Colonic mucosa (tissue), 4 donors: ENCODE measurements at regions not wholly inside any gene's neighbourhood (a gene's known extent, or its start where the extent isn't known, plus 50 kb on each side); places are given as distances from the start of the nearest gene placed in this dataset.

Source experiments
- DNase-seq: peaks from one replicate; pipeline ENCODE4 v3.0.0-alpha.2; 2020
- H3K27ac ChIP-seq: fragments of 200-600 bp; one replicate; pipeline ENCODE4 v1.8.0; 2021
- H3K27me3 ChIP-seq: fragments of 200-600 bp; one replicate; pipeline ENCODE4 v1.8.0; 2021
- H3K36me3 ChIP-seq: fragments of 200-600 bp; one replicate; pipeline ENCODE4 v1.8.0; 2021
- H3K4me1 ChIP-seq: fragments of 200-600 bp; one replicate; pipeline ENCODE4 v1.8.0; 2021; ENCODE audit warnings: mild to moderate bottlenecking
- H3K4me3 ChIP-seq: fragments of 200-600 bp; one replicate; pipeline ENCODE4 v1.8.0; 2021
- H3K9ac ChIP-seq, 2 donors: one replicate each; pipeline ENCODE4 v1.7.0; 2013; ENCODE audit warnings: control low read depth in 2 of 2, low read depth in 2 of 2, low read length in 2 of 2
- H3K9me3 ChIP-seq: fragments of 200-600 bp; one replicate; pipeline ENCODE4 v1.8.0; 2021
- intact Hi-C: fragments of 100-400 bp; cut with DNase I; formaldehyde crosslinking; loops from one replicate; pipeline ENCODE4 v1.14.1; 2022
- TF ChIP-seq, protein P1 (sequence below): fragments of 200-600 bp; IDR thresholded peaks from one replicate; pipeline ENCODE4 v1.8.0; 2022; ENCODE audit warnings: antibody characterized with exemption, mild to moderate bottlenecking
- donor health status: healthy.
- donor health status: DM: no; HTN: no; CAD: no.
- donor health status: DM: no; HTN: no; CAD: no.

DNA sequence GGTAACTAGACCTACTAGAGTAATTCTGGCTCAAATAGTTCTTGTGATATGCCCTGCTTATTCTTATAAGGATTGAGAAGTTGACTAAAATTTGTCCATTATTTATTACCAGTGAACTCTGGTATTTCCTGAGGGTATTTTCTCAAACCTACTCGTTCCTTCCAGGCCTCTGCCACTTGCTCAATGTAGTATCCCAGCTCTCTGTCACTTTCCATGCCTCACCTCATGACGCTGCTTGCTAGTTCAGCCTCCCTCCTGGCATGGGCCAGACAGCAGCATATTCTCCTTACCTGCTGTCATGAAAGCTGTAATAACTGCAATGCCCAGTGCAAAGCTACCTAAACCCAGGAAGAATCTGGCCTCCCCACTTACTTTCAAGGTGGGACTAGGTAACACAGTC is 602.9 kb upstream of the ADAMTS5 start:
- H3K27me3 ChIP-seq, result no peaks in the 10 kb centered on the region
- intact Hi-C loops, result loop anchor here (5.0 kb wide), 2 partner anchors 127 to 718 kb away; no protein-coding TSS in a partner anchor
- no peaks in the 10 kb centered on the region for H3K36me3 ChIP-seq
- no peaks in the 10 kb centered on the region for H3K4me1 ChIP-seq
- DNase-seq, result no peak
- H3K9ac ChIP-seq, result no peak overlapping the region
- TF ChIP-seq, protein P1, sequence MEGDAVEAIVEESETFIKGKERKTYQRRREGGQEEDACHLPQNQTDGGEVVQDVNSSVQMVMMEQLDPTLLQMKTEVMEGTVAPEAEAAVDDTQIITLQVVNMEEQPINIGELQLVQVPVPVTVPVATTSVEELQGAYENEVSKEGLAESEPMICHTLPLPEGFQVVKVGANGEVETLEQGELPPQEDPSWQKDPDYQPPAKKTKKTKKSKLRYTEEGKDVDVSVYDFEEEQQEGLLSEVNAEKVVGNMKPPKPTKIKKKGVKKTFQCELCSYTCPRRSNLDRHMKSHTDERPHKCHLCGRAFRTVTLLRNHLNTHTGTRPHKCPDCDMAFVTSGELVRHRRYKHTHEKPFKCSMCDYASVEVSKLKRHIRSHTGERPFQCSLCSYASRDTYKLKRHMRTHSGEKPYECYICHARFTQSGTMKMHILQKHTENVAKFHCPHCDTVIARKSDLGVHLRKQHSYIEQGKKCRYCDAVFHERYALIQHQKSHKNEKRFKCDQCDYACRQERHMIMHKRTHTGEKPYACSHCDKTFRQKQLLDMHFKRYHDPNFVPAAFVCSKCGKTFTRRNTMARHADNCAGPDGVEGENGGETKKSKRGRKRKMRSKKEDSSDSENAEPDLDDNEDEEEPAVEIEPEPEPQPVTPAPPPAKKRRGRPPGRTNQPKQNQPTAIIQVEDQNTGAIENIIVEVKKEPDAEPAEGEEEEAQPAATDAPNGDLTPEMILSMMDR, result no peak
- H3K9me3 ChIP-seq, result no peaks in the 10 kb centered on the region
- no peak overlapping the region for H3K27ac ChIP-seq
- H3K4me3 ChIP-seq, result no peak overlapping the region

DNA sequence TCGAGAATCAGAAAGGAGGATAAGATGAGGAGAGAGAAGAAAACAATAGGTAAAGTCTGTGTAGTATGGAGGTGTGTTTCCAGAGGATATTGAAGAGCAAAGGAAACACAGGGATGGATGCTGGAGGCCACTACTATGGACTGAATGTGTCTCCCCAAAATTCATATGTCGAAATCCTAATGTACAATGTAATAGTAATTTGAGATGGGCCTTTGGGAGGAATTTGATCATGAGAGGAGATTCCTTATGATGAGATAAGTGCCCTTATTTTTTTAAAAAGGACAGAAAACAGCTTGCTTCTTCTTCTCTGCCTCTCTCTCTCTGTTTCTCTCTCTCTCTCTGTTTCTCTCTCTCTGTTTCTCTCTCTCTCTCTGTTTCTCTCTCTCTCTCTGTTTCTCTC is 602.2 kb upstream of the ADAMTS5 start:
- H3K4me1 ChIP-seq, result no peaks in the 10 kb centered on the region

DNA sequence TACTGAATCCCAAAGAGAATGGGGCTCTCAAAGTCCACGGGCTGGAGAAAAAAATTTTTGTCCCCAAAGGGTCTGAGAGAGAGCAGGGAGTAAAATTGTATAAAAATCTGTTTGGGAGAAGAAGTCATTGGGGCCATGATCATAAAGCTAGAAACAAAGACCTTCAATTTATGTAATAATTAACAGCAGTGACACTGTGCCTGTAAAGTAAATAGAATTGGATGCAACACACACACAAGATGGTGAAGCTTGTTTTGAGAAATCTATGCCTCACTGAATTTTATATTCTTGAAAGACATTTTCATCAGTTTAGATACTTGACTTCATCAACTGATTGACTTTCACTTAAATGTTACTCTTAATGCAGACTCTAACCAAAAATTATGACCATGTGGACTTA is 600.5 kb upstream of the ADAMTS5 start:
- TF ChIP-seq, protein P1, result no peak
- H3K9me3 ChIP-seq, result no peaks in the 10 kb centered on the region
- no peak for DNase-seq
- no peak overlapping the region for H3K27ac ChIP-seq
- no peak overlapping the region for H3K9ac ChIP-seq
- no peaks in the 10 kb centered on the region for H3K27me3 ChIP-seq
- no peak overlapping the region for H3K4me3 ChIP-seq
- H3K36me3 ChIP-seq, result no peaks in the 10 kb centered on the region
- intact Hi-C loops, result loop anchor here (5.0 kb wide), 2 partner anchors 130 to 715 kb away; no protein-coding TSS in a partner anchor
- H3K4me1 ChIP-seq, result no peaks in the 10 kb centered on the region

More for the DNA sequence above, 602.2 kb upstream of the ADAMTS5 start:
- no peaks in the 10 kb centered on the region for H3K36me3 ChIP-seq
- no peak overlapping the region for H3K27ac ChIP-seq
- intact Hi-C loops, result loop anchor here (5.0 kb wide), 2 partner anchors 128 to 717 kb away; no protein-coding TSS in a partner anchor
- TF ChIP-seq, protein P1, result no peak
- H3K9me3 ChIP-seq, result no peaks in the 10 kb centered on the region
- no peak overlapping the region for H3K9ac ChIP-seq
- H3K27me3 ChIP-seq, result no peaks in the 10 kb centered on the region
- DNase-seq, result no peak
- no peak overlapping the region for H3K4me3 ChIP-seq

- intact Hi-C loops, result loop anchor here (5.0 kb wide), 2 partner anchors 131 to 714 kb away; no protein-coding TSS in a partner anchor
- TF ChIP-seq, protein P1, result no peak
These were observed 599.6 kb upstream of the ADAMTS5 start for GRCh38 chr21:27566521-27566920.

GRCh38 chr21:27565364-27565763 is 598.5 kb upstream of the ADAMTS5 start:
- intact Hi-C loops, result loop anchor here (5.0 kb wide), 2 partner anchors 132 to 713 kb away; no protein-coding TSS in a partner anchor
- Histone ChIP-seq H3K4me3 (no peak overlapping the region), H3K9ac (no peak overlapping the region), H3K36me3 (no peaks in the 10 kb centered on the region), H3K9me3 (no peaks in the 10 kb centered on the region), H3K4me1 (no peaks in the 10 kb centered on the region), H3K27me3 (no peaks in the 10 kb centered on the region), H3K27ac (no peak overlapping the region)
- no peak for DNase-seq
- TF ChIP-seq, protein P1, result no peak

More at GRCh38 chr21:27566521-27566920, 599.6 kb upstream of the ADAMTS5 start:
- Histone ChIP-seq H3K4me1 (no peaks in the 10 kb centered on the region), H3K27me3 (no peaks in the 10 kb centered on the region), H3K9ac (no peak overlapping the region), H3K36me3 (no peaks in the 10 kb centered on the region), H3K27ac (no peak overlapping the region), H3K9me3 (no peaks in the 10 kb centered on the region), H3K4me3 (no peak overlapping the region)
- no peak for DNase-seq
